GM12872 (cell line): ENCODE measurements at regions not wholly inside any gene's neighbourhood (a gene's known extent, or its start where the extent isn't known, plus 50 kb on each side); places are given as distances from the start of the nearest gene placed in this dataset.

Experiments used
- TF ChIP-seq, protein P1 (sequence below): IDR thresholded peaks from 3 replicates; pipeline ENCODE4 v1.5.1; 2011; ENCODE audit warnings: low read depth, mild to moderate bottlenecking, low read length, moderate library complexity; ENCODE audit not compliant: insufficient read depth

DNA sequence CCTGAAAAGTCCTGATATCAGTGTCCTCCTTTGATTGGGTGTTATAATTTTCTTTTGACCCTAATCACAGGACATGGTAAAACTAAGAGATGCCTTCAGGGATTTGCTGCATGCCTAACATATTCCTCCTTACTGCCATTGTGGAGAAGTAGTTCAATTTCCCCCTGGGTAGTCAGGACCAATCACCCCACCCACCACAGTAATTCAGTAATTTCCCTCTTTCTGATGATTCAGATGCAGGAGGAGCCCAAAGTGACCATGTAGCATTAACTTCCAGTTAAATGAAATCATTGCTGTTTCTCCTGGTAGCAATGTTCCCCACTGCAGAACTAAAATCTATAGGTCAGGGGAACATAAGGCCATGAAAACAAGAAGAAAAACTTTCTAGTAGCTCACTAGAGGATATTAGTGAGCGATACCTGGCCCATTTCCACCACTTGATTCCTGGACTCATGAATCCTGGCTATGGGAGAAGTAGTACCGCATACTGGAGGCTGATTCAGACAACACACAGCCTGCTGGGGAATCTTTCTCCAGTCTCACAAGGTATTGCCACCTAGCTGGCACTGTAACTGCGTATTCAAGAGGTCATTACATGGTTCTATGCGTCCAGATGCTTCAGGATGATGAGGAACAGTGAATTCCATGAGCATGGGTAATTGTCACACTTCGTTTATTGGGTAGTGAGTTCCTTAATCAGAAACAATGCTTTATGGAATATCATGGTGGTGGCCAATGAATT lies 561.2 kb downstream of the HAO1 start:
- TF ChIP-seq, protein P1, sequence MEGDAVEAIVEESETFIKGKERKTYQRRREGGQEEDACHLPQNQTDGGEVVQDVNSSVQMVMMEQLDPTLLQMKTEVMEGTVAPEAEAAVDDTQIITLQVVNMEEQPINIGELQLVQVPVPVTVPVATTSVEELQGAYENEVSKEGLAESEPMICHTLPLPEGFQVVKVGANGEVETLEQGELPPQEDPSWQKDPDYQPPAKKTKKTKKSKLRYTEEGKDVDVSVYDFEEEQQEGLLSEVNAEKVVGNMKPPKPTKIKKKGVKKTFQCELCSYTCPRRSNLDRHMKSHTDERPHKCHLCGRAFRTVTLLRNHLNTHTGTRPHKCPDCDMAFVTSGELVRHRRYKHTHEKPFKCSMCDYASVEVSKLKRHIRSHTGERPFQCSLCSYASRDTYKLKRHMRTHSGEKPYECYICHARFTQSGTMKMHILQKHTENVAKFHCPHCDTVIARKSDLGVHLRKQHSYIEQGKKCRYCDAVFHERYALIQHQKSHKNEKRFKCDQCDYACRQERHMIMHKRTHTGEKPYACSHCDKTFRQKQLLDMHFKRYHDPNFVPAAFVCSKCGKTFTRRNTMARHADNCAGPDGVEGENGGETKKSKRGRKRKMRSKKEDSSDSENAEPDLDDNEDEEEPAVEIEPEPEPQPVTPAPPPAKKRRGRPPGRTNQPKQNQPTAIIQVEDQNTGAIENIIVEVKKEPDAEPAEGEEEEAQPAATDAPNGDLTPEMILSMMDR, result no peak

DNA sequence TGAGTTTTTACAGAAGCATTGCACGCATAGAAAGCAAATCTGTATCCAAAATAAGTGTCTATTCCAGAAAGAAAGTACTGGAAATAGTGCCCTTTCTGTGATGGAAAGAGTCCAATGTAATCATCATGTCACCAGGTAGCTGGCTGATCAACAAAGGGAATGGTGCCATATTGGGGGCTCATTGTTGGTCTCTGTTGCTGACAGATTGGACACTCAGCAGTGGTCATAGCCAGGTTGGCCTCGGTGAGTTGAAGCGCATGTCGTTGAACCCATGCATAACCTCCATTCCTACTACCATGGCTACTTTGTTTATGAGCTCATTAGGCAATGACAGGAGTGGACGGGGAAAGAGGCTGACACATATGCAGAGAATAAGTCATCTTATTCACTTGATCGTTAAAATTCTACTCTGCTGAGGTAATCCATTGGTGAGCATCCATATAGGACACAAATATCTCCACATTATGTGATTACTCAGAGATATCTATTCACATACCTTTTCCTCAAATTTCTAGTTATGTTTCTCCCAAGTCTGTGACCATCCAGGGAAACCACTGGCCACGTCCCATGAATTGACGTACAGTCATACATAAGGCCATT lies 560.5 kb downstream of the HAO1 start:
- TF ChIP-seq, protein P1, result no peak

DNA sequence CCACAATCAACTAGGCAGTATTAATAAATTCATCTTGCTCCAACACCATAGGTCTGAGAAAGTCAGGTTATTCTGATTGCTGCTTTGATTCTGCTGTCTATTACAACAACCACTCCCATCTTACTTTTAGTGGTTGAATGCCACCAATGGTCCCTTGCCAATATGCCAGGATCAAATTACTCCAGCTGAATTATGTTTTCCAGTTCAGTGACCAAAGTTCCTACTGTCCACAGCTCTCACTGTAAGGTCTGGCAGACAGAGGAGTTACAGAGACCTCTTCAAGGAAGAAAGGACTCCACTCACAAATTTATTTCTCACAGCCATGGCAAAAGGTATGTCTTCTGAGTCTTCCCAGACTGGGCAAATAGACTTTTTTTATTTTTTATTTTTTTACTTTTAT lies 557.0 kb downstream of the HAO1 start:
- TF ChIP-seq, protein P1, result no peak

DNA sequence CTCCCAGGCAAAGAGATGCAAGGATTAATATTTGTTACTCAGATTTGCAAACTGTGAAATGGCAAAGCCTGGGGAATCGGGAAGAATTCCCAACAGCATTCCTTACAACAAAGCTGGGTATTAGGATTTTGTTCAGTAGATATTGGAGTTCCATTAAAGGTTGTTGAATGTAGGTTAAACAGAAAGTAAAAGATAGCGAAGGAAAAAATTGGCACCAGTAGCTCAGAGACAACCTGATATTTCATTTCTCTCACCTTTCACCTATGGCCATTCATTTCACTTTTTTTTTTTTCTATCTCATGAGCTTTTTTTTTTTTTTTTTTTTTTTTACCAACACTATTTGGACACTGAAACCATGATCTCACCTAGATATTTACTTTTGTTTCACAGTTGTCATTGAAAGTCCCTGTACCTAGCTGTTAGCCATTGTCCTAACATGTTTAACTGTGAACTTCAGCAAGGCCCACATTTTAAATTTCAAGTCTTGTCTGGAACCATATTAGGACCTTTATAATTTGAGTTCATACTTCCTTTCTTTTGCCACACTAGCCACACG lies 552.5 kb downstream of the HAO1 start:
- TF ChIP-seq, protein P1, result no peak

DNA sequence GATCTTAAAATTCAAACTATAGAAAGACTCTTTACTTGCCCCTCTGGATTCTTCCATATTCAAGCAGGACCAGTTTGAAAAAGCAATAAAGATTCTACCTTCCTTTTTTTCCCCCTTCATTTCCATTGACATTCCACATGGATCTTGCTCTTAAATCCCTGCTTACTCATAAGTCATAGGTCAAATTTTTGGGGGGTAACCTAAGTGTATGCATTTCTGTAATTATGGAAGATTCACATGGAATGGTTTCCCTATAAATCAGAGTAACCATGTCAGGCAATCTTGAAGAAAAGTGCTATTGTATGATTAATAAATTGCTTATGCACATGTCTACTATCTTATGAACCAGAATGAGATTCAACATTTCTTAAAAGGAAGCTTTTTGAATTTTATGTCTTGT lies 551.0 kb downstream of the HAO1 start:
- TF ChIP-seq, protein P1, result no peak

DNA sequence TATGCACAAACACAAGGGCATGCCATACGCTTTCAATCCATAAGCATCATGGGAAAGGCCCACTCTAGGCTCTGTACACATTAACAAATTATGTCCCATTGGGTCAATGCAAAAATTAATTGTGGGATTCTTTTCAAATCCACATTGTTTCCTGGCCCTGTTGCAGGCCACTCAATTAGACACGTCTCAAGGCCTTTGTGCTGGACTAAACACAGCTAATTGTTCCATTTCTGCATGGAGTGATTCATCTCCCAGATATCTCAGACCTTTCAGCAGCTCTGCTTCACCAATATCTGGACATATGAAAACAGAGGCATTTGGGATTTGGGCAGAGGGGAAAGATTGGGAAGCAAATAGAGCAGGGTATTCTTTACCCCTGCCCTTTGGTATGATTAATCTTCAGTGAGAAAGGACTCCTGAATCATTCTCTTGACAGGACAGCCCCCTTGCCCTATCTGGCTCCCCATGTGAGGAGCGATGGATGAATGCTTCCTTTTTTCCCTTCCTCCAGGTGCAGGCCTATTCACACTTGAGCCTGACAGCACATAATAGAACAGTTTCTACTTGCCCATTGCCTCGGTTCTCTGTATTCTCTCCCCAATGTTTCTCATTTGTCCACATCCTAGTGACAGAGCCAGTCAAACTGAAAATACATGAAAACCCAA lies 547.6 kb downstream of the HAO1 start:
- TF ChIP-seq, protein P1, result no peak

DNA sequence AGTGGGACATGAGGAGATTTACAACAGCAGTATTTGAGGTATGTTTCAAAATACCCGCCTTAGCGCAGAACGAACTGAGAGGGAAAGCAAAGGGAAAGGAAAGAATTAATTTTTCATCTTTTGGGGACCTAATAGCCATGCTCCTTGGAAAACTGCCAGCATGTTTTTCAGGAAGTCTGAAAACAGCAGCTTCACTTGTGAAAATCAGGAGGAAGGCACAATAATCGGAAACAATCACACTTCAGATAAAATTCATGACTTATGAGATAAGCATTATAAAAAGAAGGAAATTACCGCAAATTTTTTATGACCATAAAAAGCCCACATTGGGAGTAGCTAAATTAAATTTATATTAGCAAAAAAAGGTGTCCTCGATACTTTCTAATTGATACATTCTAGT lies 541.1 kb downstream of the HAO1 start:
- TF ChIP-seq, protein P1, result no peak
